ENCODE measurements at regions not wholly inside any gene's neighbourhood (a gene's known extent, or its start where the extent isn't known, plus 50 kb on each side); places are given as distances from the start of the nearest gene placed in this dataset.

- peaks cover 6% of the 10 kb centered on the region for H3K4me1 ChIP-seq (ENCODE audit: low read depth)
- H3K4me3 ChIP-seq, result no peak overlapping the region
- no peak overlapping the region for H3K27ac ChIP-seq
- H3K27me3 ChIP-seq, result no peaks in the 10 kb centered on the region
- TF ChIP-seq CTCF (IDR thresholded peaks at IDR 0.05; ENCODE audit: low read depth, low read length), result no peak
- DNase-seq (ENCODE audit: low read depth in 1 of 2, low spot score in 1 of 2), result no peak
- no peaks in the 10 kb centered on the region for H3K36me3 ChIP-seq
- no peaks in the 10 kb centered on the region for H3K9me3 ChIP-seq (ENCODE audit: low read depth)
Measured at GRCh38 chrX:39162322-39162735, 361.1 kb downstream of the MID1IP1 start.

- Histone ChIP-seq H3K9me3 (ENCODE audit: low read depth) (no peaks in the 10 kb centered on the region), H3K27ac (no peak overlapping the region), H3K4me3 (no peak overlapping the region), H3K36me3 (no peaks in the 10 kb centered on the region), H3K4me1 (ENCODE audit: low read depth) (peaks cover 4% of the 10 kb centered on the region), H3K27me3 (no peaks in the 10 kb centered on the region)
- TF ChIP-seq CTCF (IDR thresholded peaks at IDR 0.05; ENCODE audit: low read depth, low read length), result no peak
- DNase-seq (ENCODE audit: low read depth in 1 of 2, low spot score in 1 of 2), result no peak
Measured at GRCh38 chrX:39163581-39164126, 362.4 kb downstream of the MID1IP1 start.

- TF ChIP-seq CTCF (IDR thresholded peaks at IDR 0.05; ENCODE audit: low read depth, low read length), result no peak
- H3K36me3 ChIP-seq, result no peaks in the 10 kb centered on the region
- no peaks in the 10 kb centered on the region for H3K27me3 ChIP-seq
- DNase-seq (ENCODE audit: low read depth in 1 of 2, low spot score in 1 of 2), result no peak
- no peaks in the 10 kb centered on the region for H3K4me1 ChIP-seq (ENCODE audit: low read depth)
- H3K9me3 ChIP-seq (ENCODE audit: low read depth), result no peaks in the 10 kb centered on the region
- H3K27ac ChIP-seq, result no peak overlapping the region
- no peak overlapping the region for H3K4me3 ChIP-seq
Measured at GRCh38 chrX:39164212-39164611, 363.0 kb downstream of the MID1IP1 start.

- DNase-seq (ENCODE audit: low read depth in 1 of 2, low spot score in 1 of 2), result no peak
- no peak overlapping the region for H3K4me3 ChIP-seq
- H3K27ac ChIP-seq, result no peak overlapping the region
- no peaks in the 10 kb centered on the region for H3K4me1 ChIP-seq (ENCODE audit: low read depth)
- no peaks in the 10 kb centered on the region for H3K9me3 ChIP-seq (ENCODE audit: low read depth)
- H3K27me3 ChIP-seq, result no peaks in the 10 kb centered on the region
- TF ChIP-seq CTCF (IDR thresholded peaks at IDR 0.05; ENCODE audit: low read depth, low read length), result no peak
- H3K36me3 ChIP-seq, result no peaks in the 10 kb centered on the region
Measured at GRCh38 chrX:39165185-39165584, 363.9 kb downstream of the MID1IP1 start.

GRCh38 chrX:39165773-39166172 lies 364.5 kb downstream of the MID1IP1 start:
- H3K9me3 ChIP-seq (ENCODE audit: low read depth), result no peaks in the 10 kb centered on the region
- H3K27ac ChIP-seq, result no peak overlapping the region
- no peaks in the 10 kb centered on the region for H3K27me3 ChIP-seq
- no peak overlapping the region for H3K4me3 ChIP-seq
- H3K4me1 ChIP-seq (ENCODE audit: low read depth), result no peaks in the 10 kb centered on the region
- no peak for DNase-seq (ENCODE audit: low read depth in 1 of 2, low spot score in 1 of 2)
- H3K36me3 ChIP-seq, result no peaks in the 10 kb centered on the region
- TF ChIP-seq CTCF (IDR thresholded peaks at IDR 0.05; ENCODE audit: low read depth, low read length), result no peak

- no peaks in the 10 kb centered on the region for H3K9me3 ChIP-seq (ENCODE audit: low read depth)
- no peaks in the 10 kb centered on the region for H3K4me1 ChIP-seq (ENCODE audit: low read depth)
- H3K4me3 ChIP-seq, result no peak overlapping the region
- H3K27me3 ChIP-seq, result no peaks in the 10 kb centered on the region
- no peak for DNase-seq (ENCODE audit: low read depth in 1 of 2, low spot score in 1 of 2)
- no peaks in the 10 kb centered on the region for H3K36me3 ChIP-seq
- TF ChIP-seq CTCF (IDR thresholded peaks at IDR 0.05; ENCODE audit: low read depth, low read length), result no peak
- H3K27ac ChIP-seq, result no peak overlapping the region
Measured at GRCh38 chrX:39167791-39168190, 366.5 kb downstream of the MID1IP1 start.
